HEK293T (cell line): ENCODE measurements at regions not wholly inside any gene's neighbourhood (a gene's known extent, or its start where the extent isn't known, plus 50 kb on each side); places are given as distances from the start of the nearest gene placed in this dataset.

ENCODE experiments used
- CTCF ChIA-PET: fragments of 350-600 bp; formaldehyde crosslinking; extraction: SDS; loops from one replicate; lab custom pipeline; 2021; ENCODE audit warnings: antibody characterized with exemption, inconsistent platforms; lab: Yijun Ruan, JAX
- POLR2A ChIA-PET: fragments of 350-600 bp; formaldehyde crosslinking; extraction: SDS; loops from one replicate; lab custom pipeline; 2020; ENCODE audit warnings: antibody characterized with exemption, inconsistent platforms; lab: Yijun Ruan, JAX
- DNase-seq: peaks from one replicate; pipeline ENCODE4 v3.0.0; 2012; ENCODE audit warnings: mixed read lengths; ENCODE audit errors: extremely low spot score
- ARNT ChIP-seq: fragments of 450-650 bp; IDR thresholded peaks from 2 replicates; pipeline ENCODE4 v1.6.1; 2017; ENCODE audit warnings: mild to moderate bottlenecking
- BHLHE40 ChIP-seq: fragments of 450-650 bp; IDR thresholded peaks from 2 replicates; pipeline ENCODE4 v1.6.1; 2016; ENCODE audit warnings: mild to moderate bottlenecking, moderate library complexity, borderline replicate concordance
- CTBP1 ChIP-seq: fragments of 450-650 bp; IDR thresholded peaks from 2 replicates; pipeline ENCODE4 v1.6.1; 2016; ENCODE audit warnings: borderline replicate concordance
- ELF4 ChIP-seq: fragments of 450-650 bp; IDR thresholded peaks from 2 replicates; pipeline ENCODE4 v1.6.1; 2017; ENCODE audit warnings: antibody characterized with exemption
- FOXM1 ChIP-seq: fragments of 450-650 bp; IDR thresholded peaks from 2 replicates; pipeline ENCODE4 v1.6.1; 2017; ENCODE audit warnings: mild to moderate bottlenecking, borderline replicate concordance
- HDGF ChIP-seq: fragments of 450-650 bp; IDR thresholded peaks from 2 replicates; pipeline ENCODE4 v1.6.1; 2017; ENCODE audit warnings: antibody characterized with exemption, borderline replicate concordance
- LEF1 ChIP-seq: fragments of 450-650 bp; IDR thresholded peaks from 2 replicates; pipeline ENCODE4 v1.6.1; 2017; ENCODE audit warnings: mild to moderate bottlenecking, borderline replicate concordance
- NFRKB ChIP-seq: fragments of 450-650 bp; IDR thresholded peaks from 2 replicates; pipeline ENCODE4 v1.6.1; 2016; ENCODE audit warnings: mild to moderate bottlenecking, moderate library complexity
- SUZ12 ChIP-seq: fragments of 450-650 bp; IDR thresholded peaks from 2 replicates; pipeline ENCODE4 v1.6.1; 2016; ENCODE audit warnings: mild to moderate bottlenecking

DNA sequence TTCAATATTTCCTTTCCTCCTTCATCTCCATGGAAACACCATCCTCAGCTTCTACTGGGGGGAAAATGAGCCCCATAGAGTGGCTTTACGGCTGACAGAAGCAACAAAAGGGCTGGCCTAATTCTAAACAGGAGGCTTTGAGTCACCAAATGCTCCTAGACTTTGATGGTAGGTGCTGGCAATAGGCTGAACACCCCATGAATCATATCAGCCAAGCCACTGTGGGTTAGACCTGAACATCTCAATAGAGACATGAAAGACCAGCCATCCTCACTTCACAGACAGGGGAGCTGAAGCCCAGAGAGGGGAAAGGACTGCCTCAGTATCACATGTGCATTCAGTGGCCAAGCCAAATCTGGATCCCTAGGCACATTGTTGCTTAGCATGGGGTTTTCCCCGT, 107.6 kb downstream of the AMER1 start:
- no peak for DNase-seq
- TF ChIP-seq FOXM1 (no peak), SUZ12 (no peak)
- POLR2A ChIA-PET, result no interaction called here
- CTCF ChIA-PET, result no interaction called here

DNA sequence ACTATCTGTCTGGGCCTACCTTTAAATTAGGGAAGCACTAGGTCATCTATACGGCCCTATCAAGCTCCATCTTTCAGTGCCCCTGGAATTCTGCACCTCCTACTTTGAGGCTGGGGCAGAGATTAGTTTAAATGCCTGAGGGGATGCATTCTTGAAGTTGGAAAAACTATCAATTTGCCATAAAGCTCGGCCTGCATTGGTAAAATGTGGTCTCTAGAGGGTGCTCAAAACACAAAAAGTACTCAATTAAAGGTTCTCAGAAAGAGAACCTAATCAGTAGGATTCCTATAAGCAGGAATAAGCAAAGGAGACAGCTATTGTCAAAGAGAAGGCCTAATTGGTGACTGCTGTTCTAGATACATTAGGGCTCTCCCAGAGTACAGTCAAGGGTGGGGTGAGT, 111.7 kb downstream of the AMER1 start:
- ChIA-PET POLR2A (no interaction called here), CTCF (interaction anchor here (0.6 kb wide), 1 partner anchor 490 kb away, joined by 3 read pairs; no protein-coding TSS in a partner anchor)
- TF ChIP-seq ARNT (no peak), ELF4 (no peak), LEF1 (no peak), NFRKB (no peak), BHLHE40 (no peak), SUZ12 (no peak), HDGF (no peak), CTBP1 (no peak)
- no peak for DNase-seq
